LHCN-M2 (cell line): ENCODE measurements at regions not wholly inside any gene's neighbourhood (a gene's known extent, or its start where the extent isn't known, plus 50 kb on each side); places are given as distances from the start of the nearest gene placed in this dataset.

ENCODE experiments used
- DNase-seq: peaks from one replicate; pipeline ENCODE4 v3.0.0-alpha.2; 2012; ENCODE audit warnings: low read depth

GRCh38 chr5:69019668-69020375 lies 74.0 kb upstream of the SLC30A5 start:
- no peak for DNase-seq

GRCh38 chr5:69024241-69024651 lies 69.6 kb upstream of the SLC30A5 start:
- peak; percentile 39 for DNase-seq

- DNase-seq, result no peak
These were observed 64.5 kb upstream of the SLC30A5 start for GRCh38 chr5:69029292-69029691.

- no peak for DNase-seq
These were observed 63.3 kb upstream of the SLC30A5 start for GRCh38 chr5:69030358-69031062.

DNA sequence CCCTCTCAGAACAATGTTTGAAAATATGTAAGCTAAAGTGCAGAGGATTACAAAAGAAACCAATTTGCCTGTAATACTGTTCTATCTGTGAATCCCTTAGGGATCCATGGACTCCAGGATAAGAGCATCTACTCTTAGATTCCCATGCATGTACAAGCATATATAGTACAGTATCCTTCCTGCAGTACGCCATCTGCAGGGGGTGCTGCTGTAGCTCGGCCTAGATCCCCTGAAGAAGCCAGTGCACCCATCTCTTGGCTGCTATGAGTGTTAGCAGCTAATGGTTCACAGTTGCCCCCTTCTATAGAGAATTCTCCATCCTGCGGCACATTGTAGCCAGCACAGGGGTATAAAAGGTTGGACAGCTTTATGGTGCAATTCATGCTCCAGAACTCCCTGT lies 61.8 kb upstream of the SLC30A5 start:
- no peak for DNase-seq

- no peak for DNase-seq
These were observed 60.1 kb upstream of the SLC30A5 start for GRCh38 chr5:69033690-69034089.

DNA sequence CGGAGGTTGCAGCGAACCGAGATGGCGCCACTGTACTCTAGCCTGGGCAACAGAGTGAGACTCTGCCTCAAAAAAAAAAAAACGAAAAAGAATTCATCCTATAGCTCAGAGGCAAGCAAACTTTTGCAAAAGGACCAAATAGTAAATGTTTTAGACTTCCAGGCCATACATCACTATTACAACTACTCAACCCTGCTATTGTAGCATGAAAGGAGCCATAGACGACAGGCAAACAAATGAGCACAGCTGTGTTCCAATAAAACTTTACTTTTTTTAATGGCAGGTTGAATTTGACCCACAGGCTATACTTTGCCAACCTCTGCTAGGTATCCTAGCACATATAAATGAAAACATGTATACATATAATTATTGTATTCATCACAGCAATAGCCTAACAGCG lies 58.9 kb upstream of the SLC30A5 start:
- no peak for DNase-seq

DNA sequence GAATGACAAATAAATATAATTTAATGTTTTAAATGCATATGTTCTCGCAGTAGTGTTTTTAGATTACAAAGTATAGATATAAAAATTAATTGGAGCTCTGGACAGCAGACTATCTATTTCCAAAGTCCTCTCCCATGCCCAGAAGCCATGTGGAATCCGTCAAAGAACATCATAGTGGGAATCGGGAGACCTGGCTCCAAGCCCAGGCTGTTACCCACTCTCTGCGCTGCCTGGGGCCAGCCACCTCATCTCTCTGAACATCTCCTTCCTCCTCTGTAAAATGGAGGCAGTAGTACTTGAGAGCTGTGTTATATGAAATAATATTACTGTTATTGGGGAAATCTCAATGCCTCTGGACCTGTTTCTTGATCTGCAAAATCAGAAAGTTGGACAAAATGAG lies 58.1 kb upstream of the SLC30A5 start:
- DNase-seq, result no peak

- no peak for DNase-seq
These were observed 55.3 kb upstream of the SLC30A5 start for GRCh38 chr5:69038539-69038938.

GRCh38 chr5:69039829-69040228 lies 54.0 kb upstream of the SLC30A5 start:
- no peak for DNase-seq

DNA sequence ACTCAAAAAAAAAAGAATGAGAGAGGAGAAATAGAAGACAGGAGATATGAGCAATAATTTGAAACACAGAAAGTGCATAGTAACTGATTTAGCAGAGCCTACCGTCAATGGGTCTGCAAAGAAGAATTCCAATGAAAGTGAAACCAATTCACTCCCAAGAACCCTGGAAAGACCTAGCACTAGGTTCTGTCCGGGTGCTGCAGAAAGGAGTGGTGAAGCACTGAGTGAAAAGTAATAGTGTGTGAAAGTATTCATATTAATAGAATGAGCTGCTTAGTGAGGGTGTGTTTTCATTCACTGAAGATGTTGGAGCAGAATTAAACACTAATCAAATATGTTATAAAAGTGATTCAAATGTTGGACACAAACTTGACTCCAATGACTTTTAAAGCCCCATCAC lies 51.3 kb upstream of the SLC30A5 start:
- no peak for DNase-seq

DNA sequence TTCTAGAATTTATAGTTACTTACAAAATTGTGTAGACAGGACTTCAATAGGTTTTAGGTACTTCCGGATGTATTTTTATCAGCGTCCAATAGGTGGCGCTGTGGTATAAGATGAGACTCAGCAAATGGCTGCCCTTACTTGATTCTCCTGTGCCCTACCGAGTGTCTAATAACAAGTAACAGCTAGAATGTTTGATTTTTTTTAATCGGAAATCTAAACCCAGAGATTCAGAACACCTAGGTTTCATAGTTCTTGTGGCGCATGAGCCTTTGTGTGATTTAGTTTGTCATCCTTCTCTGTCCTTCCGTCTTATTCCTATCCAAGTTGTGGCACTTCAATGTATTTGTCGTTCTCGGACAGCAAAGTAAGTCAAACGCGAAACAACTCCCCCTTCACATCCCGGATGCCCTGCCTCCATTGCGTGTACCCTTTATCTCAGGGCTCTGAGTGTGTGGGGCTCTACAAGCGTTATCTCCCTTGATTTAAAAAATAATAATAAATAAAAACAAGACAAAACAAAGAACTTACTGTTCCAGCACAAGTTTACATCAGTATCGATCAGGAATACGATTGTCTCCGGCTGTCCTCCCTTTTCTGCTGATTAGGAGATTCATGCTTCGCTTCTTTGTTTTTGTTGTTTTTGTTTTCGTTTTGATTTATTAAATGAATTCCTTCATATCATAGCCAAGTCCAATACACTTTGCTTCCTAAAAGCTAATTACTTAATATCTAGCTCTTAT lies 50.7 kb upstream of the SLC30A5 start:
- peak; percentile 90 for DNase-seq

GRCh38 chr5:69043655-69043996 lies 50.2 kb upstream of the SLC30A5 start:
- DNase-seq, result no peak
